Endodermal cell (in vitro differentiated cells): ENCODE measurements at regions not wholly inside any gene's neighbourhood (a gene's known extent, or its start where the extent isn't known, plus 50 kb on each side); places are given as distances from the start of the nearest gene placed in this dataset.

Experiments used
- DNase-seq: peaks from one replicate; pipeline ENCODE4 v3.0.0-alpha.2; 2017
- H3K27ac ChIP-seq: 2 replicates; pipeline ENCODE4 v1.5.1; 2013; ENCODE audit warnings: mild to moderate bottlenecking, low read depth, low read length, moderate library complexity
- H3K27me3 ChIP-seq: 2 replicates; pipeline ENCODE4 v1.6.1; 2013; ENCODE audit warnings: mild to moderate bottlenecking, low read length, moderate library complexity; ENCODE audit not compliant: insufficient read depth, control insufficient read depth, poor library complexity, severe bottlenecking
- H3K36me3 ChIP-seq: 2 replicates; pipeline ENCODE4 v1.7.0; 2013; ENCODE audit warnings: mild to moderate bottlenecking, low read length, moderate library complexity; ENCODE audit not compliant: control insufficient read depth, insufficient read depth
- H3K4me1 ChIP-seq: one replicate; pipeline ENCODE4 v1.7.0; 2013; ENCODE audit warnings: low read length; ENCODE audit not compliant: control insufficient read depth, insufficient read depth
- H3K4me3 ChIP-seq: 2 replicates; pipeline ENCODE4 v1.5.1; 2013; ENCODE audit warnings: mild to moderate bottlenecking, low read length, moderate library complexity
- H3K9ac ChIP-seq: 2 replicates; pipeline ENCODE4 v1.6.1; 2013; ENCODE audit warnings: mild to moderate bottlenecking, low read length, moderate library complexity; ENCODE audit not compliant: poor library complexity, severe bottlenecking; ENCODE audit errors: extremely low read depth
- H3K9me3 ChIP-seq: 2 replicates; pipeline ENCODE4 v1.6.1; 2013; ENCODE audit warnings: mild to moderate bottlenecking, low read length, moderate library complexity; ENCODE audit not compliant: control insufficient read depth
- H3K27ac Mint-ChIP-seq: 2 replicates; pipeline ENCODE4 v1.8.0; 2020; ENCODE audit warnings: mixed read lengths
- H3K27me3 Mint-ChIP-seq: 2 replicates; pipeline ENCODE4 v1.8.0; 2021; ENCODE audit warnings: mild to moderate bottlenecking, mixed read lengths; ENCODE audit not compliant: insufficient read depth
- H3K36me3 Mint-ChIP-seq: 2 replicates; pipeline ENCODE4 v1.8.0; 2020; ENCODE audit warnings: low read depth, mixed read lengths
- H3K4me1 Mint-ChIP-seq: 2 replicates; pipeline ENCODE4 v1.8.0; 2020; ENCODE audit warnings: mixed read lengths
- H3K4me3 Mint-ChIP-seq: 2 replicates; pipeline ENCODE4 v1.8.0; 2020; ENCODE audit warnings: mild to moderate bottlenecking, moderate library complexity, mixed read lengths
- H3K9me3 Mint-ChIP-seq: 2 replicates; pipeline ENCODE4 v1.8.0; 2020; ENCODE audit warnings: mild to moderate bottlenecking, mixed read lengths
- CTCF ChIP-seq: fragments of 200-600 bp; sonication (generic); conservative IDR thresholded peaks from 2 replicates; pipeline ENCODE4 v1.5.0; 2021; ENCODE audit warnings: antibody characterized with exemption, mild to moderate bottlenecking
- WGBS, 2 experiments: methylation state at CpG; one replicate each; pipeline versions ENCODE4 v1.1.5 to v1.1.7; 2013; ENCODE audit warnings: missing lambda C conversion rate in 2 of 2, mixed read lengths in 1 of 2; ENCODE audit not compliant: insufficient coverage in 1 of 2, insufficient read length in 1 of 2; 5-methylcytosine and 5-hydroxymethylcytosine counted together

- peaks cover 35% of the 10 kb centered on the region for H3K27me3 Mint-ChIP-seq
- Histone ChIP-seq H3K27me3 (no peaks in the 10 kb centered on the region), H3K9me3 (no peaks in the 10 kb centered on the region), H3K9ac (no peak overlapping the region), H3K4me3 (no peak overlapping the region), H3K36me3 (no peaks in the 10 kb centered on the region), H3K4me1 (no peaks in the 10 kb centered on the region), H3K27ac (no peak overlapping the region)
- no peaks in the 10 kb centered on the region for H3K36me3 Mint-ChIP-seq
- no peak overlapping the region for H3K27ac Mint-ChIP-seq
- TF ChIP-seq CTCF, result no peak
- 90 to 93% methylated on average over 9 to 16 of the region's 16 CpGs for WGBS, 2 experiments
- H3K9me3 Mint-ChIP-seq, result no peaks in the 10 kb centered on the region
- no peaks in the 10 kb centered on the region for H3K4me1 Mint-ChIP-seq
- DNase-seq, result no peak
- no peak overlapping the region for H3K4me3 Mint-ChIP-seq
Measured at GRCh38 chr13:111561091-111561781, 240.8 kb downstream of the TEX29 start.

DNA sequence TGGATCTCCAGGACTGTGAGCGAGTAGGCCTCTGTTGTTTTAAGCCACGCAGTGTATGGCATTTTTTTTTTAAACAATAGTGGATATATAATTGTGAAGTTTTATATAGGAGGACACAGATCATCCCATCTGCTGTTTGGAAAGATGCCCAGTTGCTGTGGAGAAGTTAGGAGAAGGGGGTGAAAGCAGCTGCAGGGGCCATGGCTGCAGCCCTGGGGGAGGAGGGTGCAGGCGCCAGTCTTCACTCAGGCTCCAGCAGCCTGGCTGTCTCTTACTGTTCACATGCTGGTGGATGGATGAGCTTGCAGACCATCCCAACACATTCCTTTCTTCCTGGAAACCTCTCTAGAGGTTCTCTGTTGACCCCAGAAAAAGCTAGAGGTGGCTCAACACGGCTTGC is 242.3 kb downstream of the TEX29 start:
- no peaks in the 10 kb centered on the region for H3K36me3 ChIP-seq
- H3K9me3 ChIP-seq, result no peaks in the 10 kb centered on the region
- no peaks in the 10 kb centered on the region for H3K27me3 ChIP-seq
- TF ChIP-seq CTCF, result no peak
- no peaks in the 10 kb centered on the region for H3K4me1 ChIP-seq
- peaks cover 24% of the 10 kb centered on the region for H3K27me3 Mint-ChIP-seq
- H3K27ac Mint-ChIP-seq, result no peak overlapping the region
- no peak overlapping the region for H3K4me3 ChIP-seq
- no peak overlapping the region for H3K4me3 Mint-ChIP-seq
- WGBS, 2 experiments, result 91 to 95% methylated on average over 3 to 4 of the region's 4 CpGs
- no peaks in the 10 kb centered on the region for H3K36me3 Mint-ChIP-seq
- H3K27ac ChIP-seq, result no peak overlapping the region
- no peak overlapping the region for H3K9ac ChIP-seq
- peaks cover 1% of the 10 kb centered on the region for H3K9me3 Mint-ChIP-seq
- no peaks in the 10 kb centered on the region for H3K4me1 Mint-ChIP-seq
- no peak for DNase-seq

GRCh38 chr13:111564606-111565005 is 244.2 kb downstream of the TEX29 start:
- no peaks in the 10 kb centered on the region for H3K36me3 Mint-ChIP-seq
- no peak for TF ChIP-seq CTCF
- no peak overlapping the region for H3K9ac ChIP-seq
- H3K4me3 Mint-ChIP-seq, result no peak overlapping the region
- no peaks in the 10 kb centered on the region for H3K36me3 ChIP-seq
- H3K4me1 Mint-ChIP-seq, result no peaks in the 10 kb centered on the region
- peak overlapping the region; percentile 32 for H3K27ac ChIP-seq
- no peak for DNase-seq
- H3K27me3 ChIP-seq, result no peaks in the 10 kb centered on the region
- no peak overlapping the region for H3K4me3 ChIP-seq
- WGBS, 2 experiments, result 63 to 79% methylated on average over 6 to 8 of the region's 8 CpGs
- H3K4me1 ChIP-seq, result no peaks in the 10 kb centered on the region
- H3K9me3 ChIP-seq, result no peaks in the 10 kb centered on the region
- H3K27ac Mint-ChIP-seq, result no peak overlapping the region
- peaks cover 13% of the 10 kb centered on the region for H3K9me3 Mint-ChIP-seq
- H3K27me3 Mint-ChIP-seq, result peaks cover 12% of the 10 kb centered on the region
